ENCODE measurements at regions not wholly inside any gene's neighbourhood (a gene's known extent, or its start where the extent isn't known, plus 50 kb on each side); places are given as distances from the start of the nearest gene placed in this dataset.

DNA sequence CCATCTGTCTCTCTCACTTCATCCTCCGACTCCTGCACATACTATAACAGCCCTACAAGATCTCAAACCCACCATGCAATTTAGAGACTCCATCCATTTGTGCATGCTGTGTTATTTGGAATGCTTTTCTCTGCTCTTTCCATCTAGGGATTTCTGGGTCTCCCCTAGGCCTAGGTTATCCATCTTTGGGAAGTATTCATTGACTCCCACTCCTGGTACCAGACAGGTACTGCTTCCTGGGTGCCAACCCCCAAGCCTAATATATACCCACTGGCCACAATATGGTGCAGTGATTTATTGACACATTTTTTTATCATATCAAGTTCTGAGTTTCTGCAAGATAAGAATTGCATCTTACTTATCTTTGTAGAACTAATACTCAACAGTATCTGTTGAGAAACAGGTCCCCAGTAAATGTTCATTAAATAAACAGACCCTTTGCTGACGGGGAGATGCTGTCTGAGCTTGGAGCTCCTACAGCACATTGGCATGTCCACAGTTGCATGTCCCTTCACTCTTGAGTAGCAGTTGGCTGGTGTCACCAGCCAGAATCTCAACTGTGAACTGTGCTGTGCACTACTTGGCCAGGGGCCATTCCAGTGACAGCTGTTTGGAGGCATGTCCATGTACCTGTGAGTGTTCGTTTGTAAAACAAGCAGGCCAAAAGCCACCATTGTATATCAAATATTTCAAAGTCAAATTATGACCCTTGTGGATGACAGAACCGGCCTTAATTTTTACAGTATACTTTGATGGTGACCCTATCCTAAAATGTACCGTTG is 223.3 kb upstream of the NFE2L3 start:
- no peak for TF ChIP-seq POLR2A (IDR thresholded peaks at IDR 0.05)
- TF ChIP-seq, protein P1, sequence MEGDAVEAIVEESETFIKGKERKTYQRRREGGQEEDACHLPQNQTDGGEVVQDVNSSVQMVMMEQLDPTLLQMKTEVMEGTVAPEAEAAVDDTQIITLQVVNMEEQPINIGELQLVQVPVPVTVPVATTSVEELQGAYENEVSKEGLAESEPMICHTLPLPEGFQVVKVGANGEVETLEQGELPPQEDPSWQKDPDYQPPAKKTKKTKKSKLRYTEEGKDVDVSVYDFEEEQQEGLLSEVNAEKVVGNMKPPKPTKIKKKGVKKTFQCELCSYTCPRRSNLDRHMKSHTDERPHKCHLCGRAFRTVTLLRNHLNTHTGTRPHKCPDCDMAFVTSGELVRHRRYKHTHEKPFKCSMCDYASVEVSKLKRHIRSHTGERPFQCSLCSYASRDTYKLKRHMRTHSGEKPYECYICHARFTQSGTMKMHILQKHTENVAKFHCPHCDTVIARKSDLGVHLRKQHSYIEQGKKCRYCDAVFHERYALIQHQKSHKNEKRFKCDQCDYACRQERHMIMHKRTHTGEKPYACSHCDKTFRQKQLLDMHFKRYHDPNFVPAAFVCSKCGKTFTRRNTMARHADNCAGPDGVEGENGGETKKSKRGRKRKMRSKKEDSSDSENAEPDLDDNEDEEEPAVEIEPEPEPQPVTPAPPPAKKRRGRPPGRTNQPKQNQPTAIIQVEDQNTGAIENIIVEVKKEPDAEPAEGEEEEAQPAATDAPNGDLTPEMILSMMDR (IDR thresholded peaks at IDR 0.05), result no peak
- Histone ChIP-seq H3K27me3 (no peaks in the 10 kb centered on the region), H3K4me1 (no peaks in the 10 kb centered on the region), H3K27ac (no peak overlapping the region), H3K4me3 (no peak overlapping the region), H3K9me3 (no peaks in the 10 kb centered on the region), H3K36me3 (no peaks in the 10 kb centered on the region)
- no peak for ATAC-seq
- WGBS (ENCODE audit: insufficient coverage, low coverage, low lambda C conversion rate, missing lambda C conversion rate), result 85% methylated on average over 3 of the region's 5 CpGs
- no peak for DNase-seq
- intact Hi-C loops (cut with DNase I), result no loop called here

DNA sequence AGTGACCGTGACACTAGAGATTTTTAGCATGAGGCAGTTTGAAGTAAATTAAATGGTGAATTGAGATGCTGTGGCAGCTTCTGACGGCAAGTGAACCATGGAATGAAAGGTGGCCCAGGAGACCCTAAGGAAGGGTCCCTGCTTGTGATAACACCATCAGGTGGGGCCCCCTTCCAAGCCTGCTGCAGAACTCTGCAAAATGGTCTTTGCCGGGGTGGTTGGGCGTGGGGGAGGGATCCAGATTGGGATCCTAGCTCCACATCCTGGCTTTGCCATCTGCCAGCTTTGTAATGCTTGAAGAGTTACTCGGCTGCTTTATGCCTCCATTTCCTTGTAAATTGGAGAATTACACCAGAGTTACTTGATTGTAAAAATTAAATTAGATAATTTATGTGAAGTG is 222.6 kb upstream of the NFE2L3 start:
- DNase-seq (no peak), ATAC-seq (no peak)
- H3K4me3 ChIP-seq, result no peak overlapping the region
- no peaks in the 10 kb centered on the region for H3K4me1 ChIP-seq
- H3K9me3 ChIP-seq, result no peaks in the 10 kb centered on the region
- no peaks in the 10 kb centered on the region for H3K36me3 ChIP-seq
- 77% methylated on average over 4 of the region's 5 CpGs for WGBS (ENCODE audit: insufficient coverage, low coverage, low lambda C conversion rate, missing lambda C conversion rate)
- no peak overlapping the region for H3K27ac ChIP-seq
- H3K27me3 ChIP-seq, result no peaks in the 10 kb centered on the region
- TF ChIP-seq, protein P1 (IDR thresholded peaks at IDR 0.05), result no peak
- TF ChIP-seq POLR2A (IDR thresholded peaks at IDR 0.05), result no peak
- intact Hi-C loops (cut with DNase I), result no loop called here

DNA sequence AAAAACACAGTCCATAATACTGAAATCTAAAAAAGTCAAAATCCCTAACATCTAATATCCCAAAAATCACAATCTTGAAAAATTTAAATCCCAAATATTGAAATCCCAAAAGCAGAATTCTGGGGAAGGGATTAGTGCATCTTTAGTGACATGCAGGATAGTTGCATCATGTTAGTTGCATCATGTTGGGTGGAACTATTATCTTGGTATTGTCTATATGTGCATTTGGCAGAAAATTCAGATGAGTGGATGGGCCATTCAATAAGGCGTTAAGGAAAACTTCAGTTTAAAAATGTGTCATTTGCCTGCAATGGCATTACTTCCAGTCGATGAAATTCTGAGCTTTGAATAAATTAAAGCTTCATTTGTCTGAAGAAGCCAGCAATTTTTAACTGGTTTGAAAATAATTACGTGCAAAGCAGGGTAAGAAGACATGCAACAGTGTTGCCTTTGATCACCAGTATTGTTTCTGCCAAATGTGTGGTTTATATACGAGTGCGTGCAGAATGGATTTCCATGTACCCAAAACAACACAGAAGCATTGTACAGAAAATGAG is 221.4 kb upstream of the NFE2L3 start:
- no peak overlapping the region for H3K27ac ChIP-seq
- TF ChIP-seq, protein P1 (IDR thresholded peaks at IDR 0.05), result no peak
- TF ChIP-seq POLR2A (IDR thresholded peaks at IDR 0.05), result no peak
- H3K4me1 ChIP-seq, result no peaks in the 10 kb centered on the region
- no peaks in the 10 kb centered on the region for H3K27me3 ChIP-seq
- no peak for DNase-seq
- ATAC-seq, result no peak
- H3K4me3 ChIP-seq, result no peak overlapping the region
- H3K36me3 ChIP-seq, result no peaks in the 10 kb centered on the region
- no peaks in the 10 kb centered on the region for H3K9me3 ChIP-seq
- 79% methylated on average over 5 of the region's 5 CpGs for WGBS (ENCODE audit: insufficient coverage, low coverage, low lambda C conversion rate, missing lambda C conversion rate)
- intact Hi-C loops (cut with DNase I), result no loop called here

DNA sequence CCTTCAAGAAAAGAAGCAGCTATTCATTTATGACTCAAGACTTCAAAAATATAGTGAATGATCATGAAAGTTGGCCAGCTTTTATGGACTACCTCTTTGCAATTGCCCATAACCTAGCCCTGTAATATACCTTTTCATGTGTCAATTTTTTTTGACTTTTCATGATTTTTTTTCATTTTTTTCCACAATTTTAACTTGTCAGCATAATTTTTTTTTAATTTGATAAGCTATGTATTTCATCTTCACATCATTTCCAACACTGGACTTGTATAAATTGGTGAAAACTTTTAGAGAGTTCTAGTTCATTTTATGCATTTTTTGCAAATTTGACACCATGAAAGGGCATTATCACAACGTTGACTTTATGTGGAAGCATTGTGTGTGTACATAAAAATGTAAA is 220.8 kb upstream of the NFE2L3 start:
- TF ChIP-seq POLR2A (IDR thresholded peaks at IDR 0.05), result no peak
- TF ChIP-seq, protein P1 (IDR thresholded peaks at IDR 0.05), result no peak
- Histone ChIP-seq H3K4me3 (no peak overlapping the region), H3K27me3 (no peaks in the 10 kb centered on the region), H3K4me1 (no peaks in the 10 kb centered on the region), H3K27ac (no peak overlapping the region), H3K9me3 (no peaks in the 10 kb centered on the region), H3K36me3 (no peaks in the 10 kb centered on the region)
- ATAC-seq (no peak), DNase-seq (no peak)
- WGBS (ENCODE audit: insufficient coverage, low coverage, low lambda C conversion rate, missing lambda C conversion rate), result 47% methylated on average over 1 of the region's 1 CpG
- intact Hi-C loops (cut with DNase I), result no loop called here
